HepG2 (cell line): ENCODE measurements at regions not wholly inside any gene's neighbourhood (a gene's known extent, or its start where the extent isn't known, plus 50 kb on each side); places are given as distances from the start of the nearest gene placed in this dataset.

Experiments
- ATAC-seq: fragments of 200-7000 bp; cut with Tn5 transposase; 3 replicates; pipeline ENCODE4 v1.9.1; 2020; ENCODE audit warnings: mild to moderate bottlenecking, moderate library complexity
- BruUV-seq: library from RNA; stranded (reverse); fragments of 400-500 nt; replicated peaks from 2 replicates; lab custom pipeline; 2021; lab: Mats Ljungman, UMichigan
- CTCF ChIA-PET: fragments of 300-600 bp; formaldehyde crosslinking; extraction: SDS; loops from one replicate; lab custom pipeline; 2021; ENCODE audit warnings: low total read pairs, inconsistent platforms, low intra/inter-chr PET ratio; lab: Yijun Ruan, JAX
- POLR2A ChIA-PET: fragments of 350-600 bp; sonication (Branson Sonifier 250); formaldehyde crosslinking; loops from one replicate; lab custom pipeline; 2020; ENCODE audit warnings: antibody characterized with exemption, inconsistent platforms; lab: Yijun Ruan, JAX
- DNase-seq: peaks from one replicate; pipeline ENCODE4 v3.0.0-alpha.2; 2015; ENCODE audit warnings: low spot score
- FAIRE-seq: peaks from 3 replicates; lab custom pipeline; 2011; peaks lifted over from hg19 to GRCh38; lab: Jason Lieb, UNC
- H2AFZ ChIP-seq: one replicate; pipeline ENCODE4 v1.6.1; 2011; ENCODE audit warnings: low read length, inconsistent platforms
- H3K27ac ChIP-seq: fragments of 300-600 bp; 3 replicates; pipeline ENCODE4 v1.8.0; 2011; ENCODE audit warnings: mixed run types, mild to moderate bottlenecking, mixed read lengths, low read length, inconsistent platforms; ENCODE audit not compliant: insufficient read depth; ENCODE audit errors: extremely low read length
- H3K27me3 ChIP-seq, 2 experiments: fragments of 200-600 bp in 1 of 2; 2 replicates in 1 of 2; 3 replicates in 1 of 2; pipeline versions ENCODE4 v1.6.0 to v1.8.0; 2011; ENCODE audit warnings: low read length in 2 of 2, mild to moderate bottlenecking in 2 of 2, moderate library complexity in 2 of 2, inconsistent platforms in 1 of 2; ENCODE audit not compliant: insufficient read depth in 2 of 2, control insufficient read depth in 1 of 2
- H3K36me3 ChIP-seq, 2 experiments: fragments of 200-600 bp in 1 of 2; replicated peaks in 1 of 2; 2 replicates in 1 of 2; 3 replicates in 1 of 2; pipeline versions ENCODE4 v1.5.1 to v1.8.0; 2011; ENCODE audit warnings: low read length in 2 of 2, inconsistent platforms in 1 of 2; ENCODE audit not compliant: insufficient read depth in 2 of 2, control insufficient read depth in 1 of 2
- H3K4me1 ChIP-seq: 2 replicates; pipeline ENCODE4 v1.5.1; 2012; ENCODE audit warnings: low read length, inconsistent platforms; ENCODE audit not compliant: insufficient read depth
- H3K4me2 ChIP-seq: 2 replicates; pipeline ENCODE4 v1.6.0; 2011; ENCODE audit warnings: low read depth, low read length, inconsistent platforms
- H3K4me3 ChIP-seq, 3 experiments: fragments of 200-600 bp in 1 of 3; sonication (generic), shearing (Covaris generic) in 1 of 3; replicated peaks in 1 of 3; 2 replicates each; pipeline ENCODE4 v1.5.1; 2011 to 2016; ENCODE audit warnings: low read length in 3 of 3, inconsistent platforms in 2 of 3, low read depth in 2 of 3, mild to moderate bottlenecking in 2 of 3, control low read depth in 1 of 3, mixed read lengths in 1 of 3; ENCODE audit not compliant: insufficient read depth in 1 of 3
- H3K79me2 ChIP-seq: one replicate; pipeline ENCODE4 v1.6.1; 2011; ENCODE audit warnings: low read length, inconsistent platforms; ENCODE audit not compliant: insufficient read depth
- H3K9ac ChIP-seq: 2 replicates; pipeline ENCODE4 v1.6.0; 2011; ENCODE audit warnings: mild to moderate bottlenecking, low read depth, low read length, inconsistent platforms; ENCODE audit not compliant: insufficient read depth
- H3K9me3 ChIP-seq: 2 replicates; pipeline ENCODE4 v1.5.1; 2012; ENCODE audit warnings: mild to moderate bottlenecking, low read length
- H4K20me1 ChIP-seq: 2 replicates; pipeline ENCODE4 v1.6.0; 2011; ENCODE audit warnings: inconsistent platforms, mild to moderate bottlenecking, low read length, moderate library complexity; ENCODE audit not compliant: insufficient read depth
- ELF3 ChIP-seq: IDR thresholded peaks from 2 replicates; pipeline ENCODE4 v1.6.1; 2016; ENCODE audit warnings: missing genetic modification reagents, missing compliant biosample characterization
- GPN1 ChIP-seq: sonication (generic); formaldehyde crosslinking; IDR thresholded peaks from 2 replicates; pipeline ENCODE4 v1.5.1; 2020; ENCODE audit warnings: missing genetic modification reagents, borderline replicate concordance
- HOXA9 ChIP-seq: sonication (generic); formaldehyde crosslinking; IDR thresholded peaks from 2 replicates; pipeline ENCODE4 v1.8.1; 2022; ENCODE audit warnings: missing genetic modification reagents, mild to moderate bottlenecking, moderate library complexity, borderline replicate concordance
- HOXD1 ChIP-seq: sonication (generic); formaldehyde crosslinking; IDR thresholded peaks from 2 replicates; pipeline ENCODE4 v1.5.0; 2020; ENCODE audit warnings: missing genetic modification reagents
- NR2F2 ChIP-seq: IDR thresholded peaks from 2 replicates; pipeline ENCODE4 v1.6.1; 2012; ENCODE audit warnings: low read depth, inconsistent platforms, borderline replicate concordance
- THAP11 ChIP-seq: IDR thresholded peaks from 2 replicates; pipeline ENCODE4 v1.6.1; 2016; ENCODE audit warnings: missing biosample characterization, missing genetic modification reagents
- ZBTB14 ChIP-seq: sonication (generic); formaldehyde crosslinking; IDR thresholded peaks from 2 replicates; pipeline ENCODE4 v1.4.0; 2020; ENCODE audit warnings: missing genetic modification reagents
- ZNF724P ChIP-seq: sonication (generic); formaldehyde crosslinking; IDR thresholded peaks from 2 replicates; pipeline ENCODE4 v1.8.0; 2022; ENCODE audit warnings: missing genetic modification reagents, borderline replicate concordance
- WGBS: methylation state at CpG from one replicate; pipeline ENCODE4 v1.1.6; 2017; ENCODE audit warnings: low lambda C conversion rate; 5-methylcytosine and 5-hydroxymethylcytosine counted together
- in situ Hi-C: cut with HindIII; loops from 2 replicates; pipeline ENCODE4 v1.10.0; 2017; ENCODE audit warnings: low pct_unique_long_range_greater_than_20kb; ENCODE audit not compliant: extremely low pct_ligation_motif_present
- intact Hi-C: fragments of 100-400 bp; cut with micrococcal nuclease; formaldehyde crosslinking; loops from one replicate; pipeline ENCODE4 v1.10.0; 2022; ENCODE audit not compliant: unreplicated experiment
- TF ChIP-seq, protein P1 (sequence below): sonication (generic); formaldehyde crosslinking; conservative IDR thresholded peaks from 2 replicates; pipeline ENCODE4 v1.4.0; 2020; ENCODE audit warnings: missing genetic modification reagents
- TF ChIP-seq, protein P2 (sequence below): sonication (generic); formaldehyde crosslinking; IDR thresholded peaks from 2 replicates; pipeline ENCODE4 v1.5.1; 2020; ENCODE audit warnings: missing genetic modification reagents, mild to moderate bottlenecking, borderline replicate concordance
- TF ChIP-seq, protein P3 (sequence below): sonication (generic); formaldehyde crosslinking; IDR thresholded peaks from 2 replicates; pipeline ENCODE4 v1.5.0; 2020; ENCODE audit warnings: mild to moderate bottlenecking, missing genetic modification reagents
- TF ChIP-seq, protein P4 (sequence below): sonication (generic); formaldehyde crosslinking; IDR thresholded peaks from 2 replicates; pipeline ENCODE4 v1.5.0; 2020; ENCODE audit warnings: mild to moderate bottlenecking, missing genetic modification reagents, borderline replicate concordance

DNA sequence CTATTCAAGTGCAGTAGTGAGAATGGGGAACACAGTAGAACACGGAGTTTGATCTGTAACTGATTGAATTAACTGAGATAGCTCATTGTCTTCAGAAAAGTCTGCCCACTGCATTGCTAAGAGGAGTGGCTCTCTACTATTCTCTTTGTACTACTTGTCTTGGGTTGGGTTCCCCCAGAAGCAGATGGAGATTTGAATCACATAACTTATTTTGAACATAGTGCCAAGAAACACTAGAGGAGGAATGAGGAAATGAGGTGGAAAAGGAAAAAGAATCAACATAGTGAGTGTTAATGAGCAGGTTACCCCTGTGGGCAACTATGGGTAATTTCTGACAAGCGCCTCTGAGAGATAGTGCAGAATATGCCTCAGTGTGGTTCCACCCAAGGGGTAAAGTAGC, 362.7 kb downstream of the STIM2 start (continued):
- TF ChIP-seq HOXA9 (CRISPR knock-in tag) (no peak), NR2F2 (no peak), ELF3 (no peak)
- TF ChIP-seq, protein P1, sequence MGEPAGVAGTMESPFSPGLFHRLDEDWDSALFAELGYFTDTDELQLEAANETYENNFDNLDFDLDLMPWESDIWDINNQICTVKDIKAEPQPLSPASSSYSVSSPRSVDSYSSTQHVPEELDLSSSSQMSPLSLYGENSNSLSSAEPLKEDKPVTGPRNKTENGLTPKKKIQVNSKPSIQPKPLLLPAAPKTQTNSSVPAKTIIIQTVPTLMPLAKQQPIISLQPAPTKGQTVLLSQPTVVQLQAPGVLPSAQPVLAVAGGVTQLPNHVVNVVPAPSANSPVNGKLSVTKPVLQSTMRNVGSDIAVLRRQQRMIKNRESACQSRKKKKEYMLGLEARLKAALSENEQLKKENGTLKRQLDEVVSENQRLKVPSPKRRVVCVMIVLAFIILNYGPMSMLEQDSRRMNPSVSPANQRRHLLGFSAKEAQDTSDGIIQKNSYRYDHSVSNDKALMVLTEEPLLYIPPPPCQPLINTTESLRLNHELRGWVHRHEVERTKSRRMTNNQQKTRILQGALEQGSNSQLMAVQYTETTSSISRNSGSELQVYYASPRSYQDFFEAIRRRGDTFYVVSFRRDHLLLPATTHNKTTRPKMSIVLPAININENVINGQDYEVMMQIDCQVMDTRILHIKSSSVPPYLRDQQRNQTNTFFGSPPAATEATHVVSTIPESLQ (CRISPR knock-in tag), result no peak

DNA sequence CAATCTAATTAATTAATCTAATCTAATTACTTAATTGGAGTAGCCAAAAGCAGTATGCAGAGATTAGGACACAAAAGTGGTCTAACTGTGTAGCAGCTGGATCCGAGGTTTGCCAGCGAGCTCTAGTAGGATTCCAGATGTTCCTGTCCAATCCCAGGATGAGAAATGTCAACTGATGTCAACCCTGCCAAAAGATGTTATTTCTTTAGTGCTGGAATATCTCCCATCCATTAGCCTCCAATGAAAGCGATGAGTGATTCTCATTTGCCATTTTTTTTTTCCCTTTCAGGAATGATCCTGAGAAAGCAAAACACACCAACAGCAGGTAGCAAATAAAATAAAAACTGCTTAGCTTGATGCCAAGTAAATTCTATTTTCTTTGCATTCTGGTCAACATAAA, 372.9 kb downstream of the STIM2 start:
- no TSS peak for BruUV-seq
- Histone ChIP-seq H3K9me3 (no peaks in the 10 kb centered on the region), H2AFZ (no peak overlapping the region), H4K20me1 (no peaks in the 10 kb centered on the region), H3K4me2 (no peak overlapping the region), H3K27ac (no peak overlapping the region), H3K4me3 (no peak overlapping the region), H3K27me3 (no peaks in the 10 kb centered on the region), H3K4me1 (no peaks in the 10 kb centered on the region), H3K9ac (no peak overlapping the region), H3K36me3 (no peaks in the 10 kb centered on the region), H3K79me2 (no peaks in the 10 kb centered on the region)
- 4% methylated on average over 3 of the region's 3 CpGs for WGBS
- in situ Hi-C loops, result no loop called here
- ChIA-PET CTCF (no interaction called here), POLR2A (no interaction called here)
- intact Hi-C loops, result no loop called here
- FAIRE-seq (no peak), DNase-seq (no peak), ATAC-seq (no peak)
- TF ChIP-seq, protein P2, sequence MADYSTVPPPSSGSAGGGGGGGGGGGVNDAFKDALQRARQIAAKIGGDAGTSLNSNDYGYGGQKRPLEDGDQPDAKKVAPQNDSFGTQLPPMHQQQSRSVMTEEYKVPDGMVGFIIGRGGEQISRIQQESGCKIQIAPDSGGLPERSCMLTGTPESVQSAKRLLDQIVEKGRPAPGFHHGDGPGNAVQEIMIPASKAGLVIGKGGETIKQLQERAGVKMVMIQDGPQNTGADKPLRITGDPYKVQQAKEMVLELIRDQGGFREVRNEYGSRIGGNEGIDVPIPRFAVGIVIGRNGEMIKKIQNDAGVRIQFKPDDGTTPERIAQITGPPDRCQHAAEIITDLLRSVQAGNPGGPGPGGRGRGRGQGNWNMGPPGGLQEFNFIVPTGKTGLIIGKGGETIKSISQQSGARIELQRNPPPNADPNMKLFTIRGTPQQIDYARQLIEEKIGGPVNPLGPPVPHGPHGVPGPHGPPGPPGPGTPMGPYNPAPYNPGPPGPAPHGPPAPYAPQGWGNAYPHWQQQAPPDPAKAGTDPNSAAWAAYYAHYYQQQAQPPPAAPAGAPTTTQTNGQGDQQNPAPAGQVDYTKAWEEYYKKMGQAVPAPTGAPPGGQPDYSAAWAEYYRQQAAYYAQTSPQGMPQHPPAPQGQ (CRISPR knock-in tag), result no peak
- TF ChIP-seq ZNF724P (CRISPR knock-in tag), result no peak
- TF ChIP-seq, protein P3, sequence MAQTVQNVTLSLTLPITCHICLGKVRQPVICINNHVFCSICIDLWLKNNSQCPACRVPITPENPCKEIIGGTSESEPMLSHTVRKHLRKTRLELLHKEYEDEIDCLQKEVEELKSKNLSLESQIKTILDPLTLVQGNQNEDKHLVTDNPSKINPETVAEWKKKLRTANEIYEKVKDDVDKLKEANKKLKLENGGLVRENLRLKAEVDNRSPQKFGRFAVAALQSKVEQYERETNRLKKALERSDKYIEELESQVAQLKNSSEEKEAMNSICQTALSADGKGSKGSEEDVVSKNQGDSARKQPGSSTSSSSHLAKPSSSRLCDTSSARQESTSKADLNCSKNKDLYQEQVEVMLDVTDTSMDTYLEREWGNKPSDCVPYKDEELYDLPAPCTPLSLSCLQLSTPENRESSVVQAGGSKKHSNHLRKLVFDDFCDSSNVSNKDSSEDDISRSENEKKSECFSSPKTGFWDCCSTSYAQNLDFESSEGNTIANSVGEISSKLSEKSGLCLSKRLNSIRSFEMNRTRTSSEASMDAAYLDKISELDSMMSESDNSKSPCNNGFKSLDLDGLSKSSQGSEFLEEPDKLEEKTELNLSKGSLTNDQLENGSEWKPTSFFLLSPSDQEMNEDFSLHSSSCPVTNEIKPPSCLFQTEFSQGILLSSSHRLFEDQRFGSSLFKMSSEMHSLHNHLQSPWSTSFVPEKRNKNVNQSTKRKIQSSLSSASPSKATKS (CRISPR knock-in tag), result no peak
- no peak for TF ChIP-seq THAP11 (CRISPR knock-in tag)
- TF ChIP-seq ZBTB14 (CRISPR knock-in tag), result no peak
- TF ChIP-seq, protein P4, sequence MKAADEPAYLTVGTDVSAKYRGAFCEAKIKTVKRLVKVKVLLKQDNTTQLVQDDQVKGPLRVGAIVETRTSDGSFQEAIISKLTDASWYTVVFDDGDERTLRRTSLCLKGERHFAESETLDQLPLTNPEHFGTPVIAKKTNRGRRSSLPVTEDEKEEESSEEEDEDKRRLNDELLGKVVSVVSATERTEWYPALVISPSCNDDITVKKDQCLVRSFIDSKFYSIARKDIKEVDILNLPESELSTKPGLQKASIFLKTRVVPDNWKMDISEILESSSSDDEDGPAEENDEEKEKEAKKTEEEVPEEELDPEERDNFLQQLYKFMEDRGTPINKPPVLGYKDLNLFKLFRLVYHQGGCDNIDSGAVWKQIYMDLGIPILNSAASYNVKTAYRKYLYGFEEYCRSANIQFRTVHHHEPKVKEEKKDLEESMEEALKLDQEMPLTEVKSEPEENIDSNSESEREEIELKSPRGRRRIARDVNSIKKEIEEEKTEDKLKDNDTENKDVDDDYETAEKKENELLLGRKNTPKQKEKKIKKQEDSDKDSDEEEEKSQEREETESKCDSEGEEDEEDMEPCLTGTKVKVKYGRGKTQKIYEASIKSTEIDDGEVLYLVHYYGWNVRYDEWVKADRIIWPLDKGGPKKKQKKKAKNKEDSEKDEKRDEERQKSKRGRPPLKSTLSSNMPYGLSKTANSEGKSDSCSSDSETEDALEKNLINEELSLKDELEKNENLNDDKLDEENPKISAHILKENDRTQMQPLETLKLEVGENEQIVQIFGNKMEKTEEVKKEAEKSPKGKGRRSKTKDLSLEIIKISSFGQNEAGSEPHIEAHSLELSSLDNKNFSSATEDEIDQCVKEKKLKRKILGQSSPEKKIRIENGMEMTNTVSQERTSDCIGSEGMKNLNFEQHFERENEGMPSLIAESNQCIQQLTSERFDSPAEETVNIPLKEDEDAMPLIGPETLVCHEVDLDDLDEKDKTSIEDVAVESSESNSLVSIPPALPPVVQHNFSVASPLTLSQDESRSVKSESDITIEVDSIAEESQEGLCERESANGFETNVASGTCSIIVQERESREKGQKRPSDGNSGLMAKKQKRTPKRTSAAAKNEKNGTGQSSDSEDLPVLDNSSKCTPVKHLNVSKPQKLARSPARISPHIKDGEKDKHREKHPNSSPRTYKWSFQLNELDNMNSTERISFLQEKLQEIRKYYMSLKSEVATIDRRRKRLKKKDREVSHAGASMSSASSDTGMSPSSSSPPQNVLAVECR (CRISPR knock-in tag), result no peak
- TF ChIP-seq HOXD1 (CRISPR knock-in tag), result no peak
- TF ChIP-seq HOXA9 (CRISPR knock-in tag), result no peak
- TF ChIP-seq GPN1, result no peak
